Suprapubic skin (tissue), 4 donors: ENCODE measurements at regions not wholly inside any gene's neighbourhood (a gene's known extent, or its start where the extent isn't known, plus 50 kb on each side); places are given as distances from the start of the nearest gene placed in this dataset.

Source experiments
- CTCF ChIP-seq, 2 donors: fragments of 200-600 bp in 1 of 2; fragments of 450-650 bp in 1 of 2; sonication (generic) in 1 of 2; IDR thresholded peaks; one replicate each; pipeline ENCODE4 v1.5.1; 2016 to 2019; ENCODE audit warnings: antibody characterized with exemption in 2 of 2, mild to moderate bottlenecking in 1 of 2, moderate library complexity in 1 of 2
- EP300 ChIP-seq: sonication (generic); formaldehyde crosslinking; IDR thresholded peaks from one replicate; pipeline ENCODE4 v1.6.1; 2017; ENCODE audit warnings: antibody characterized with exemption
- POLR2A ChIP-seq, 2 donors: fragments of 450-650 bp; IDR thresholded peaks; one replicate each; pipeline ENCODE4 v1.6.1; 2017; ENCODE audit warnings: antibody characterized with exemption in 2 of 2, mild to moderate bottlenecking in 2 of 2, moderate library complexity in 2 of 2
- POLR2AphosphoS5 ChIP-seq, 3 donors: sonication (generic); formaldehyde crosslinking; IDR thresholded peaks; one replicate each; pipeline ENCODE4 v1.6.1; 2017; ENCODE audit warnings: antibody characterized with exemption in 3 of 3

GRCh38 chr5:176738637-176739250, 71.6 kb upstream of the UNC5A start:
- TF ChIP-seq CTCF (IDR thresholded peaks at IDR 0.05) (no peak), POLR2A (IDR thresholded peaks at IDR 0.05) (no peak), EP300 (no peak), POLR2AphosphoS5 (IDR thresholded peaks at IDR 0.05) (no peak)
